ENCODE measurements at regions not wholly inside any gene's neighbourhood (a gene's known extent, or its start where the extent isn't known, plus 50 kb on each side); places are given as distances from the start of the nearest gene placed in this dataset.

DNA sequence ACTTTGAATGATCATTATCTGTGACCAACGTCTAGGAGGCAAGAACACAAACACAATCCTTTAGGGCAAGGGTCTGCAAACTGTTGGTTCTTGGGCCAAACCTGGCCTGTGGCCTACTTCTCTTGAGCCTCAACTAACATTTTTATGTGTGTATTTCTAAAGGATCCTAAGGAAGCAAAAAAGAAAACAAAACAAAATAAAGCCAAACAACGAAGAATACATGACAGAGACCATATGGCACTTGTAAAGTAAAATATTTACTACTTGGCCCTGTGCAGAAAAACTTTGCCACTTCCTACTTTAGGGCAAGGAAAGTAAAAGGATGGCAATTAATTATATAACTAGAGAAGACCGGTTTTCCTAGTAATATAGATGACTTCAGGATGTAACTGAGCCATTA is 1056.2 kb downstream of the EPHA7 start:
- TF ChIP-seq, protein P1, sequence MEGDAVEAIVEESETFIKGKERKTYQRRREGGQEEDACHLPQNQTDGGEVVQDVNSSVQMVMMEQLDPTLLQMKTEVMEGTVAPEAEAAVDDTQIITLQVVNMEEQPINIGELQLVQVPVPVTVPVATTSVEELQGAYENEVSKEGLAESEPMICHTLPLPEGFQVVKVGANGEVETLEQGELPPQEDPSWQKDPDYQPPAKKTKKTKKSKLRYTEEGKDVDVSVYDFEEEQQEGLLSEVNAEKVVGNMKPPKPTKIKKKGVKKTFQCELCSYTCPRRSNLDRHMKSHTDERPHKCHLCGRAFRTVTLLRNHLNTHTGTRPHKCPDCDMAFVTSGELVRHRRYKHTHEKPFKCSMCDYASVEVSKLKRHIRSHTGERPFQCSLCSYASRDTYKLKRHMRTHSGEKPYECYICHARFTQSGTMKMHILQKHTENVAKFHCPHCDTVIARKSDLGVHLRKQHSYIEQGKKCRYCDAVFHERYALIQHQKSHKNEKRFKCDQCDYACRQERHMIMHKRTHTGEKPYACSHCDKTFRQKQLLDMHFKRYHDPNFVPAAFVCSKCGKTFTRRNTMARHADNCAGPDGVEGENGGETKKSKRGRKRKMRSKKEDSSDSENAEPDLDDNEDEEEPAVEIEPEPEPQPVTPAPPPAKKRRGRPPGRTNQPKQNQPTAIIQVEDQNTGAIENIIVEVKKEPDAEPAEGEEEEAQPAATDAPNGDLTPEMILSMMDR (IDR thresholded peaks at IDR 0.05; ENCODE audit: insufficient read depth, low read length): no peak
- TF ChIP-seq, protein P2, sequence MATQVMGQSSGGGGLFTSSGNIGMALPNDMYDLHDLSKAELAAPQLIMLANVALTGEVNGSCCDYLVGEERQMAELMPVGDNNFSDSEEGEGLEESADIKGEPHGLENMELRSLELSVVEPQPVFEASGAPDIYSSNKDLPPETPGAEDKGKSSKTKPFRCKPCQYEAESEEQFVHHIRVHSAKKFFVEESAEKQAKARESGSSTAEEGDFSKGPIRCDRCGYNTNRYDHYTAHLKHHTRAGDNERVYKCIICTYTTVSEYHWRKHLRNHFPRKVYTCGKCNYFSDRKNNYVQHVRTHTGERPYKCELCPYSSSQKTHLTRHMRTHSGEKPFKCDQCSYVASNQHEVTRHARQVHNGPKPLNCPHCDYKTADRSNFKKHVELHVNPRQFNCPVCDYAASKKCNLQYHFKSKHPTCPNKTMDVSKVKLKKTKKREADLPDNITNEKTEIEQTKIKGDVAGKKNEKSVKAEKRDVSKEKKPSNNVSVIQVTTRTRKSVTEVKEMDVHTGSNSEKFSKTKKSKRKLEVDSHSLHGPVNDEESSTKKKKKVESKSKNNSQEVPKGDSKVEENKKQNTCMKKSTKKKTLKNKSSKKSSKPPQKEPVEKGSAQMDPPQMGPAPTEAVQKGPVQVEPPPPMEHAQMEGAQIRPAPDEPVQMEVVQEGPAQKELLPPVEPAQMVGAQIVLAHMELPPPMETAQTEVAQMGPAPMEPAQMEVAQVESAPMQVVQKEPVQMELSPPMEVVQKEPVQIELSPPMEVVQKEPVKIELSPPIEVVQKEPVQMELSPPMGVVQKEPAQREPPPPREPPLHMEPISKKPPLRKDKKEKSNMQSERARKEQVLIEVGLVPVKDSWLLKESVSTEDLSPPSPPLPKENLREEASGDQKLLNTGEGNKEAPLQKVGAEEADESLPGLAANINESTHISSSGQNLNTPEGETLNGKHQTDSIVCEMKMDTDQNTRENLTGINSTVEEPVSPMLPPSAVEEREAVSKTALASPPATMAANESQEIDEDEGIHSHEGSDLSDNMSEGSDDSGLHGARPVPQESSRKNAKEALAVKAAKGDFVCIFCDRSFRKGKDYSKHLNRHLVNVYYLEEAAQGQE (IDR thresholded peaks at IDR 0.05; ENCODE audit: insufficient replicate concordance, low read depth): no peak
- TF ChIP-seq SPI1 (IDR thresholded peaks at IDR 0.05; ENCODE audit: borderline replicate concordance, low read depth) (no peak), GABPA (IDR thresholded peaks at IDR 0.05; ENCODE audit: low read depth) (no peak), POLR2AphosphoS5 (IDR thresholded peaks at IDR 0.05; ENCODE audit: low read depth) (no peak)
- no peak for DNase-seq (ENCODE audit: low read depth in 1 of 2, low spot score in 1 of 2)
- H3K4me3 ChIP-seq (replicated peaks; ENCODE audit: insufficient read depth, low read length): no peak overlapping the region
- H3K27ac ChIP-seq (replicated peaks): no peak overlapping the region
- no peaks in the 10 kb centered on the region for H3K27me3 ChIP-seq (ENCODE audit: insufficient read depth, poor library complexity, severe bottlenecking)

DNA sequence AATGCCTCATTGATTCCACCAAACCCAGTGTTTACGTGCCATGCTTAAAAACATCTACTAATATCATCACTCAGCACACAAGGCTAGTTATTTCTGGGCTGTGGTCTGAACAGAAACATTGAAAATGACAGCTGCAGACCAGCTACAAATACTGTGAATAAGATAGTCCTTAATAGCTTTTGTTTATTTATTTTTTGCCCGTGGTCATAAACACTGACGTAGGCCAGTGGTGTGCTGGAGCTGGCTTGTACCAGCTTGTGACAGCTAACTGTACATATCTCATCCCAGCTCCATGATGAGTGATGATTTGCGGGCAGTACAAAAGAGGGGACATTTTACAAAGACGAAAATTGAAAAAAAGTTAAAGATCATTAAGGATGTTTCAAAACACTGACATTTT is 1057.0 kb downstream of the EPHA7 start:
- no peak for DNase-seq (ENCODE audit: low read depth in 1 of 2, low spot score in 1 of 2)
- TF ChIP-seq, protein P1 (IDR thresholded peaks at IDR 0.05; ENCODE audit: insufficient read depth, low read length): no peak
- TF ChIP-seq, protein P2 (IDR thresholded peaks at IDR 0.05; ENCODE audit: insufficient replicate concordance, low read depth): no peak
- no peak for TF ChIP-seq POLR2AphosphoS5 (IDR thresholded peaks at IDR 0.05; ENCODE audit: low read depth)
- no peak for TF ChIP-seq GABPA (IDR thresholded peaks at IDR 0.05; ENCODE audit: low read depth)
- TF ChIP-seq SPI1 (IDR thresholded peaks at IDR 0.05; ENCODE audit: borderline replicate concordance, low read depth): no peak
- no peak overlapping the region for H3K4me3 ChIP-seq (replicated peaks; ENCODE audit: insufficient read depth, low read length)
- no peaks in the 10 kb centered on the region for H3K27me3 ChIP-seq (ENCODE audit: insufficient read depth, poor library complexity, severe bottlenecking)
- no peak overlapping the region for H3K27ac ChIP-seq (replicated peaks)

DNA sequence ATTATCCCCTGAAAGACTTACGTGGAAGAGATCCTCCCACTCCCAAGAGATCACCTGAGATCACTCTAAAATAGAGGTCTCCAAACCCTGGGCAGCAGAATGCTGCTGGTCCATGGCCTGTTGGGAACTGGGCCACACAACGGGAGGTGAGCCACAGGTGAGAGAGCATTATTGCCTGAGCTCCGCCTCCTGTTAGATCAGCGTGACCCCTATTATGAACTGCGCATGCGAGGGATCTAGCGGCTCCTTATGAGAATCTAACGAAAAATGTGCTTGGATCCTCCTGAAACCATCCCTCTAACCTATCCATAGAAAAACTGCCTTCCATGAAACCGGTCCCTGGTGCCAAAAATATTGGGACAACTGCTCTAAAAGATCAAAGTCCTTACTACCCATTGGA is 1057.4 kb downstream of the EPHA7 start:
- Histone ChIP-seq H3K4me3 (replicated peaks; ENCODE audit: insufficient read depth, low read length) (no peak overlapping the region), H3K27ac (replicated peaks) (no peak overlapping the region), H3K27me3 (ENCODE audit: insufficient read depth, poor library complexity, severe bottlenecking) (no peaks in the 10 kb centered on the region)
- no peak for TF ChIP-seq POLR2AphosphoS5 (IDR thresholded peaks at IDR 0.05; ENCODE audit: low read depth)
- TF ChIP-seq SPI1 (IDR thresholded peaks at IDR 0.05; ENCODE audit: borderline replicate concordance, low read depth): no peak
- TF ChIP-seq, protein P1 (IDR thresholded peaks at IDR 0.05; ENCODE audit: insufficient read depth, low read length): no peak
- TF ChIP-seq GABPA (IDR thresholded peaks at IDR 0.05; ENCODE audit: low read depth): no peak
- TF ChIP-seq, protein P2 (IDR thresholded peaks at IDR 0.05; ENCODE audit: insufficient replicate concordance, low read depth): no peak
- DNase-seq (ENCODE audit: low read depth in 1 of 2, low spot score in 1 of 2): no peak
